ENCODE measurements at regions not wholly inside any gene's neighbourhood (a gene's known extent, or its start where the extent isn't known, plus 50 kb on each side); places are given as distances from the start of the nearest gene placed in this dataset.

DNA sequence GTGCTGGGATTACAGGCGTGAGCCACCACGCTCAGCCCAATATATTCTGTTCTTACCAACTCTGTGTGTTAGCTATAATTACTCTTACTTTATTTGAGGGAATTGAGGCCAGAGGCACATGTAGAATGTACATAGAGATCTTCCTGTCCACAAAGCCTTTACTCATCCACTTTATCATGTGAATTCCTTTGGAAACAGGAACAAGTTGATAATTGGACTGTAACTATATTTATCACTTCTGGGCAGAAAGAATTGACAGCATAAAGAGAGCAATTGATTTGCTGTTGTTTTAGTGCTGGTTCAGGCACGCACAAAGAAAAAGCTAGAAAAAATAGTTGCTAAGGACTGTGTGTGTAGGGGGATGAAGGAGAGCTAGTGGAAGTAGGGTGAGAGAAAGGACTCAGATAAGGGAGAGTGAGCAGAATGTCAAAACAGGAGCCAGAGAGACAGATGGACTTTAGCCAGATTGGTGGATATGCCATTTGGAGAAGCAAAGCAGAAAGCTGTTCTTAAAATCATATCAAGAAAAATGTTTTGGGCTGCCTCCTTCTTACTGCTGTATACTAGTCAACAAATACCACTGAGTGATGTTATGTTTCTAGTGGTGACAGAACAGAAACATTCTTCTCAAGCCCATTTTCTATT, 929.8 kb upstream of the CNTN5 start:
- no peak for TF ChIP-seq EZH2 (IDR thresholded peaks at IDR 0.05; ENCODE audit: borderline replicate concordance, insufficient read depth, low read depth, low read length, poor library complexity, severe bottlenecking)
- TF ChIP-seq, protein P1, sequence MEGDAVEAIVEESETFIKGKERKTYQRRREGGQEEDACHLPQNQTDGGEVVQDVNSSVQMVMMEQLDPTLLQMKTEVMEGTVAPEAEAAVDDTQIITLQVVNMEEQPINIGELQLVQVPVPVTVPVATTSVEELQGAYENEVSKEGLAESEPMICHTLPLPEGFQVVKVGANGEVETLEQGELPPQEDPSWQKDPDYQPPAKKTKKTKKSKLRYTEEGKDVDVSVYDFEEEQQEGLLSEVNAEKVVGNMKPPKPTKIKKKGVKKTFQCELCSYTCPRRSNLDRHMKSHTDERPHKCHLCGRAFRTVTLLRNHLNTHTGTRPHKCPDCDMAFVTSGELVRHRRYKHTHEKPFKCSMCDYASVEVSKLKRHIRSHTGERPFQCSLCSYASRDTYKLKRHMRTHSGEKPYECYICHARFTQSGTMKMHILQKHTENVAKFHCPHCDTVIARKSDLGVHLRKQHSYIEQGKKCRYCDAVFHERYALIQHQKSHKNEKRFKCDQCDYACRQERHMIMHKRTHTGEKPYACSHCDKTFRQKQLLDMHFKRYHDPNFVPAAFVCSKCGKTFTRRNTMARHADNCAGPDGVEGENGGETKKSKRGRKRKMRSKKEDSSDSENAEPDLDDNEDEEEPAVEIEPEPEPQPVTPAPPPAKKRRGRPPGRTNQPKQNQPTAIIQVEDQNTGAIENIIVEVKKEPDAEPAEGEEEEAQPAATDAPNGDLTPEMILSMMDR (IDR thresholded peaks at IDR 0.05), result no peak
